Subcutaneous abdominal adipose tissue (tissue), 5 donors: ENCODE measurements at regions not wholly inside any gene's neighbourhood (a gene's known extent, or its start where the extent isn't known, plus 50 kb on each side); places are given as distances from the start of the nearest gene placed in this dataset.
A peak's percentile ranks its signal among the peaks of the same experiment; 100 is the strongest.

Experiments
- H3K27ac ChIP-seq: one replicate; pipeline ENCODE4 v1.7.0; 2013; ENCODE audit warnings: low read depth, mild to moderate bottlenecking, inconsistent platforms, low read length, moderate library complexity
- H3K27me3 ChIP-seq, 5 donors: one replicate each; pipeline ENCODE4 v1.7.0; 2013; ENCODE audit warnings: low read length in 5 of 5, inconsistent platforms in 1 of 5; ENCODE audit not compliant: control insufficient read depth in 5 of 5, insufficient read depth in 4 of 5
- H3K36me3 ChIP-seq, 5 donors: one replicate each; pipeline ENCODE4 v1.7.0; 2013; ENCODE audit warnings: low read length in 5 of 5; ENCODE audit not compliant: control insufficient read depth in 5 of 5, insufficient read depth in 5 of 5
- H3K4me1 ChIP-seq, 5 donors: one replicate each; pipeline ENCODE4 v1.7.0; 2013; ENCODE audit warnings: low read length in 5 of 5, mild to moderate bottlenecking in 3 of 5, moderate library complexity in 1 of 5; ENCODE audit not compliant: control insufficient read depth in 5 of 5, insufficient read depth in 5 of 5
- H3K4me3 ChIP-seq, 5 donors: one replicate each; pipeline ENCODE4 v1.7.0; 2013; ENCODE audit warnings: low read length in 5 of 5, low read depth in 1 of 5
- H3K9ac ChIP-seq, 5 donors: one replicate each; pipeline ENCODE4 v1.7.0; 2013; ENCODE audit warnings: low read length in 5 of 5, mild to moderate bottlenecking in 4 of 5, moderate library complexity in 3 of 5
- H3K9me3 ChIP-seq, 5 donors: one replicate each; pipeline ENCODE4 v1.7.0; 2013; ENCODE audit warnings: low read length in 5 of 5; ENCODE audit not compliant: control insufficient read depth in 5 of 5
- donor health status: healthy.
- donor health status: healthy.
- donor health status: healthy.
- donor health status: healthy.
- donor health status: healthy.

DNA sequence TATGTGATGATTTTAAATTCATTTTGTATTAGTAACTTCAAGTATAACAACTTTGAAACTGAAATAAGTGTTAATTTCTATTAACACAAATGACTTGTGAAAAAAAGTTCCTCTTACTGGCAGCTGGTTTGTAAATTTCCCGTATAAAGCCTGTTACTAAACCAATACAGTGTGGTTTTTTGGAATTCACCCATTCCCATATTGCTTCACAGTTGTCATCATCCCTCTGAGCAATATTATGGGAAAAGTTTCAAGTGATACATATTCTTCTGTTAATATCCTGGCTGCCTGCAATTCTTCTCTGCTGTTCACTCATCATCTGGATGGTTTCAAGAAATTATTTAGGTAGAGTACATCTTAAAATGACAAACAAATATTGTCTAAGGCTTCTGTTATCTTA, 1185.1 kb upstream of the C9orf72 start:
- Histone ChIP-seq H3K27ac (no peak overlapping the region), H3K36me3 (no peaks in the 10 kb centered on the region), H3K27me3 (no peaks in the 10 kb centered on the region), H3K9me3 (no peaks in the 10 kb centered on the region), H3K9ac (no peak overlapping the region), H3K4me3 (no peak overlapping the region), H3K4me1 (peaks cover 0 to 6% (median 2%) of the 10 kb centered on the region in 5 donors)

DNA sequence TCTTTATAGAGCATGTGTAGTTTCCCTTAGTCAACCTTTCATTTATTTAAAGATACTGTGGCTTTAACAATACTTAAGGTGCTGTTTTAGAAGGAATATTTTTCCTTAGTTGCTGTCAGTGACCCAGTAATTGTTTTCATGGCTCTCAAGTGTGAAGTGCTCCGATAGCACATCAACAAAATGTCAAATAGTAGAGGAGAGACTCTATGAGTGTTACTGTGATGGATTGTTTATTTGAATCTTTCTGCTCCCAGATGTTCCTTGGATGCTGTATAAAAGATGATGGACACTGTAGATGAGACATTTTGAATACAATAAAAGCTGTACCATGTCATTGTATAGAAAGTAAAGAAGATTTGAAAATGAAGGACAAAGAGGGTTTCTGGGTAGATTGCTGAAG, 1185.7 kb upstream of the C9orf72 start:
- H3K4me1 ChIP-seq: peaks cover 0 to 3% (median 0%) of the 10 kb centered on the region in 5 donors
- no peaks in the 10 kb centered on the region for H3K27me3 ChIP-seq
- H3K36me3 ChIP-seq: no peaks in the 10 kb centered on the region
- H3K4me3 ChIP-seq: no peak overlapping the region
- H3K9ac ChIP-seq: no peak overlapping the region
- H3K27ac ChIP-seq: no peak overlapping the region
- H3K9me3 ChIP-seq: no peaks in the 10 kb centered on the region

DNA sequence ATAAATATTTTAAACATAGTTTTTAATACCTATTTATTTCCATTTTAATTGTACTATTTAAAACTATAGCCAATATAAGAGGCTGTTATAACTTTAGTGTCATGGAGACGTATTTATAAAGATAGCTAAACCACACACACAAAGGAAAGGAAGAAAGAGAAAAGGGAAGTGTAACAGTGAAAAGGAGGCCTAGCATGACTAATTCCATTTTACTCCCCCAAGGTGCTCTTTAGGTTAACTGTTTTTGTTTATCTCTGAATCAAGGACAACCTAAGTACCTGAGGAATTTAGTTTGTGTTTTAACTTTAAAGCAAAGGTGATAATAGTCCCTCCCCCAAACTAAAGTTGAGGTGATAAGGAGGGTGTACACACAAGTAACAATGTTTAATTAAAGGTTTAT, 1188.9 kb upstream of the C9orf72 start:
- Histone ChIP-seq H3K27ac (no peak overlapping the region), H3K9me3 (peaks cover 0 to 4% (median 0%) of the 10 kb centered on the region in 5 donors), H3K36me3 (no peaks in the 10 kb centered on the region), H3K4me3 (no peak overlapping the region), H3K4me1 (peaks cover 0 to 3% (median 0%) of the 10 kb centered on the region in 5 donors), H3K27me3 (no peaks in the 10 kb centered on the region), H3K9ac (no peak overlapping the region)

DNA sequence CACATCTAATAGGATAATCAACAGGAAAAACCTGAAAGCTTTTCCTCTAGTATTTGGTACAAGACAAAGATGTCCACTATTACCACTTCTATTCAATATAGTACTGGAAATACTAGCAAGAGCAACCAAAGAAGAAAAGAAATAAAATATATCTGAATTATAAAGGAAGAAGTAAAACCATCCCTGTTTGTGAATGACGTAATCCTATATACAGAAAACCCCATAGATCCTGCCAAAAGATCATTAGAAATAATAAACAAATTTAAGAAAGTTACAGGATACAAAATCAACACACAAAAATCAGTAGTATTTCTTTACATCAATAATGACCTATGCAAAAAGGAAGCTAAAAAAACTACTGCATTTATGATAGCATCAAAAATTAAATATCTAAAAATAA, 1191.3 kb upstream of the C9orf72 start:
- H3K9me3 ChIP-seq: peaks cover 0 to 4% (median 0%) of the 10 kb centered on the region in 5 donors
- no peak overlapping the region for H3K9ac ChIP-seq
- no peak overlapping the region for H3K27ac ChIP-seq

DNA sequence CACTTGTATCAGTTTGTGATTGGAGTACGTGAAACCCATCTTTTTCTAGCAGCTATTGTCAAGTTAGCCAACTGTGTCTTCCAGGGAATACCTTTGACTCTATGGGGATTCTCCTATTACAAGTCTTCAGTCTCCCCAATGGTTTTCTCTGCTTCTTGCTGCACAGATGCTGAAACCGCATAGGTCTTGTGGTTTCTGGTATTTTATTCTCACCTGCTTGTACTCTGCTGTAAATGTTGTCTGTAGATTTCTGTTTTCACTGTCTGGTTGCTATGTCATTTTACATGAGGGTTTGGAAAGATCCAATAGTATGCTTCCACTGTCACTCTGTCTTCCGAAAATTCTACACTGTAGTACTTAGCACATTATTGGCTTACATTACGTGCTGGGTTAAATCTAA, 1196.9 kb upstream of the C9orf72 start:
- Histone ChIP-seq H3K9ac (no peak overlapping the region), H3K4me3 (no peak overlapping the region), H3K27ac (no peak overlapping the region), H3K4me1 (no peaks in the 10 kb centered on the region), H3K36me3 (no peaks in the 10 kb centered on the region), H3K9me3 (peaks cover 0 to 4% (median 0%) of the 10 kb centered on the region in 5 donors), H3K27me3 (no peaks in the 10 kb centered on the region)

More for the DNA sequence above, 1191.3 kb upstream of the C9orf72 start:
- no peak overlapping the region for H3K4me3 ChIP-seq
- no peaks in the 10 kb centered on the region for H3K4me1 ChIP-seq
- no peaks in the 10 kb centered on the region for H3K36me3 ChIP-seq
- H3K27me3 ChIP-seq: no peaks in the 10 kb centered on the region

DNA sequence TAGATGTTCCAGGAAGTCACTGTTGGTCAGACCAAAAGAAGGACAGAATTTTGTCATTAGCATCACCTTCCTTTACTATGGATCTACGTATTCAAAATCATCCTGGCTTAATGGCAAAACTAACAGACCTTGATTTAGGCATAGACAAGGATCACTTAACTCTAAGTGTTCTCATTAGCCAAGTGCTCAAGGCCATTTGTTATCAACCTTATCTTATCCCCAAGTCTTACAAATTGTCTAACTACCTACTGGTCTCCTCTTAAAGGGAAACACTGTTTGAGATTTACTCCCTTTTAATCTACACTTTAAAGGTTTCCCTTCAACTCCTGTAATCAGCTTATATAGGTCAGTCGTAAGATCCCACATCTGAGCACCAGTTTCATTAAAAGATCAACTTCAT, 1197.5 kb upstream of the C9orf72 start:
- no peaks in the 10 kb centered on the region for H3K4me1 ChIP-seq
- no peaks in the 10 kb centered on the region for H3K27me3 ChIP-seq
- no peaks in the 10 kb centered on the region for H3K36me3 ChIP-seq
- no peak overlapping the region for H3K4me3 ChIP-seq
- H3K27ac ChIP-seq: no peak overlapping the region
- no peak overlapping the region for H3K9ac ChIP-seq
- no peaks in the 10 kb centered on the region for H3K9me3 ChIP-seq

DNA sequence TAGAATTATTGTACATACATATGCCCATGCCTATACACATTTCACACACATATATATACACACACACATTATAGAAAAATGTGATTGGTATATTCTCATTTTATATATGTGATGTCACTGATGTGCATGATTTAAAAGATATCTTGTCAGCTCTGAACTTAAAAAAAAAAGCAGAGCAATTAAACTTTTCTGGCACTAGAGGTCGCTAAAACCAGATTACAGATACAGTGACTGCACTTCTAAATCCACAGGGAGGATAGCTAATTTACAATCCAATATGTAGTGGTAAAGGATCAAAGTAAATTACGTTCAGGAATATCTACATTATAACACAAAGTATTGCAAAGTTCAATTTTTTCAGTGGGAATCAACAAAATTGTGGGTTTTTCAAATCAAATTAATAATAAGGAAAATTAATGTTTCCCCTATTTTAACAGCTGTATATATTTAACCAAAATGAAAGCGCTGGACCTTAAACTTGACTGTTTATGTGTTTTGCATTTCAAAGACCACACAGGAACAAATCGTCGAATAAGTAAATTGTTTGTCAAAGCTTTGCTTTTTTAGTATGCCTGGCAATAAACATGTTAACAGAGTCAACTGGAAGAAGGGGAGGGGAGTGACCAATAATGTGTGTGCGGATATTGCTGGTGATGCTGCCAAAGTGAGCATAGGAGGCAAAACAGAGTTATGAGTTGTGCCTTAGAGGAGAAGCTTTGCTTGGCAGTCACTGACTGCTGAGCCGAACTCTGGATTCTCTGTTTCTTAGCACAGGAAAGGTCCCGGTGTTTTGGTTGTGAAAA, 1201.4 kb upstream of the C9orf72 start:
- no peaks in the 10 kb centered on the region for H3K36me3 ChIP-seq
- no peak overlapping the region for H3K27ac ChIP-seq
- peaks cover 0 to 13% (median 0%) of the 10 kb centered on the region in 5 donors for H3K4me1 ChIP-seq
- no peaks in the 10 kb centered on the region for H3K9me3 ChIP-seq
- no peak overlapping the region for H3K9ac ChIP-seq
- H3K4me3 ChIP-seq: no peak overlapping the region
- H3K27me3 ChIP-seq: no peaks in the 10 kb centered on the region

DNA sequence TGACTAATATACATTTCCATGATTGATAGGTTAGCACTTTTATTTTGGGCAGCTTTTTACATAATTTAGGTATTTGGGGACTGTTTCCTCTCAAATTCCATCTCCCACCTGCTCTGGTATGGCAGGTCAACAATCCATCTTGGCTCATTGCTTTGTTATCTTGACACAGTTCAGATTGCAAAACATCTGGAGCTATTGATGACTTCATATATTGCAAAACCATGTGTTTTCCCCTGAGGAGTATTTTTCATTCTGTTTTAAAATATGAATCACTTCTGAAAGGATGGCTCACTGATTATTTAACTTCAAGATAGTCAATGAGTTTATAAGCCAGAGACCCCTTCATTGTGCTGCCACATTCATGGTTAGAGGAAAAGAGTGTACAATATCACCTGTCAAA, 1206.0 kb upstream of the C9orf72 start:
- no peak overlapping the region for H3K4me3 ChIP-seq
- H3K9ac ChIP-seq: peak overlapping the region in 1 of 5 donors; percentile 24
- no peak overlapping the region for H3K27ac ChIP-seq
- H3K4me1 ChIP-seq: peaks cover 0 to 17% (median 0%) of the 10 kb centered on the region in 5 donors
- no peaks in the 10 kb centered on the region for H3K9me3 ChIP-seq
- no peaks in the 10 kb centered on the region for H3K27me3 ChIP-seq
- no peaks in the 10 kb centered on the region for H3K36me3 ChIP-seq

DNA sequence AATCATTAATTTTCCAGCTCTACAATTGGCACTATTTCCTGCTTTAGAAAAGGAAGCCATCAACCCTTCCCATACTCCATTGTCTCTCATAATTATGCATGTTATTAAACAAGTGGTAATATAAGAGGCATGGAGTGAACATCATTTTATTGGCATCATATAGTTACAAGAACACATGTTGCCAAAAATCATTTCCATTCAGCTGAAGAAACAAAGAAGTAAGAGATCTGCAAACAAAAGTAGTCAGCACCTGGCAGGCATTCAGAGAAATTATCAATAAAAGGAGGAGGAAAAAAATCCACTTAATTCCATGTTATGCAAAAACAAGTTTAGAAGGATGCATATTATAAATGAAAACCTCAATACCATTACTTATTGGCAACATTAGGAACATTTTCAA, 1208.2 kb upstream of the C9orf72 start:
- Histone ChIP-seq H3K9ac (no peak overlapping the region), H3K4me1 (peaks cover 0 to 17% (median 0%) of the 10 kb centered on the region in 5 donors)

DNA sequence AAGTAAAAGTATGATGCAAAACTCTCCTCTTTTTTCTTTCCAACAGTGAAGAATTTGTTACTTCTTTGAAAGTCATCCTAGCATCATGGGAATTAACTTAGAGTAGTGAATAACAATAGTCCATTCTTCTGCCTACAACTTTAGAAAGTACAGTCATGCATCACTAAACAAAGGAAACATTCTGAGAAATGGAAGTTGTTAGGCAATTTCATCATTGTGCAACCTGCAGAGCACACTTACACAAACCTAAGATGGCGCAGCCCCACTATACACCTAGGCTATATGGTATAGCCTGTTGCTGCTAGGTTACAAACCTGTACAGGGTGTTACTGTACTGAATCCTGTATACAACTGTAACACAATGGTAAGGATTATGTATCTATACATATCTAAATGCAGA, 1209.3 kb upstream of the C9orf72 start:
- no peak overlapping the region for H3K4me3 ChIP-seq
- H3K27ac ChIP-seq: no peak overlapping the region
- no peak overlapping the region for H3K9ac ChIP-seq
- peaks cover 0 to 17% (median 0%) of the 10 kb centered on the region in 5 donors for H3K4me1 ChIP-seq
- no peaks in the 10 kb centered on the region for H3K27me3 ChIP-seq
- H3K36me3 ChIP-seq: no peaks in the 10 kb centered on the region
- H3K9me3 ChIP-seq: no peaks in the 10 kb centered on the region

More for the DNA sequence above, 1208.2 kb upstream of the C9orf72 start:
- Histone ChIP-seq H3K27me3 (no peaks in the 10 kb centered on the region), H3K27ac (no peak overlapping the region), H3K4me3 (no peak overlapping the region), H3K36me3 (no peaks in the 10 kb centered on the region), H3K9me3 (no peaks in the 10 kb centered on the region)
